K562 (cell line): ENCODE measurements at regions not wholly inside any gene's neighbourhood (a gene's known extent, or its start where the extent isn't known, plus 50 kb on each side); places are given as distances from the start of the nearest gene placed in this dataset.

Source experiments
- CBX1 ChIP-seq: sonication (generic); IDR thresholded peaks from 2 replicates; pipeline ENCODE4 v1.6.1; 2016; ENCODE audit warnings: antibody characterized with exemption, low read depth, mild to moderate bottlenecking
- CHAMP1 ChIP-seq: fragments of 450-650 bp; IDR thresholded peaks from 2 replicates; pipeline ENCODE4 v1.6.1; 2016; ENCODE audit warnings: mild to moderate bottlenecking
- CREBBP ChIP-seq: IDR thresholded peaks from one replicate; pipeline ENCODE4 v1.6.1; 2012; ENCODE audit warnings: low read depth, mild to moderate bottlenecking, control low read depth, inconsistent platforms, low read length
- EGR1 ChIP-seq: fragments of 450-650 bp; conservative IDR thresholded peaks from 2 replicates; pipeline ENCODE4 v1.6.1; 2017; ENCODE audit warnings: mild to moderate bottlenecking
- ELK1 ChIP-seq: sonication (generic); formaldehyde crosslinking; IDR thresholded peaks from 2 replicates; pipeline ENCODE4 v1.8.1; 2022; ENCODE audit warnings: missing genetic modification reagents
- GABPB1 ChIP-seq: sonication (generic); formaldehyde crosslinking; IDR thresholded peaks from 2 replicates; pipeline ENCODE4 v1.8.0; 2022; ENCODE audit warnings: mild to moderate bottlenecking, missing genetic modification reagents
- GTF2F1 ChIP-seq: IDR thresholded peaks from 2 replicates; pipeline ENCODE4 v1.6.1; 2011; ENCODE audit warnings: low read depth, low read length, improper control_type of control experiment
- HEY1 ChIP-seq: fragments of 250-450 bp; sonication (Bioruptor Pico); IDR thresholded peaks from 2 replicates; pipeline ENCODE4 v1.5.0; 2020; ENCODE audit warnings: mild to moderate bottlenecking, moderate library complexity, borderline replicate concordance
- MAFK ChIP-seq: IDR thresholded peaks from 2 replicates; pipeline ENCODE4 v1.6.1; 2011; ENCODE audit warnings: low read length, improper control_type of control experiment
- MAZ ChIP-seq, 2 experiments: fragments of 450-650 bp in 1 of 2; sonication (generic) in 1 of 2; formaldehyde crosslinking; IDR thresholded peaks in 1 of 2; conservative IDR thresholded peaks in 1 of 2; 2 replicates each; pipeline versions ENCODE4 v1.4.0 to v1.5.0; 2020; ENCODE audit warnings: mild to moderate bottlenecking in 1 of 2, missing genetic modification reagents in 1 of 2
- MECOM ChIP-seq: fragments of 250-450 bp; sonication (Bioruptor Pico); IDR thresholded peaks from 2 replicates; pipeline ENCODE4 v1.8.0; 2022; ENCODE audit warnings: inconsistent platforms
- MXD1 ChIP-seq: fragments of 250-450 bp; sonication (Bioruptor Pico); IDR thresholded peaks from 2 replicates; pipeline ENCODE4 v1.8.0; 2021; ENCODE audit warnings: borderline replicate concordance, mild to moderate bottlenecking, moderate library complexity; ENCODE audit not compliant: poor library complexity, severe bottlenecking
- MYNN ChIP-seq, 2 experiments: sonication (generic); formaldehyde crosslinking in 1 of 2; IDR thresholded peaks; 2 replicates each; pipeline versions ENCODE4 v1.5.0 to v1.6.1; 2016 to 2020; ENCODE audit warnings: antibody characterized with exemption in 1 of 2, missing genetic modification reagents in 1 of 2
- PTTG1 ChIP-seq: fragments of 450-650 bp; IDR thresholded peaks from 2 replicates; pipeline ENCODE4 v1.6.1; 2016; ENCODE audit warnings: low read depth, mild to moderate bottlenecking, missing genetic modification characterization, missing compliant biosample characterization
- RAD21 ChIP-seq, 2 experiments: fragments of 250-450 bp in 1 of 2; fragments of 450-650 bp in 1 of 2; sonication (Bioruptor Pico) in 1 of 2; formaldehyde crosslinking in 1 of 2; IDR thresholded peaks in 1 of 2; conservative IDR thresholded peaks in 1 of 2; 2 replicates each; pipeline versions ENCODE4 v1.4.0 to v1.8.0; 2020 to 2022; ENCODE audit warnings: mild to moderate bottlenecking in 2 of 2, moderate library complexity in 1 of 2
- RCOR1 ChIP-seq, 2 experiments: IDR thresholded peaks; 2 replicates each; pipeline ENCODE4 v1.6.1; 2012; ENCODE audit warnings: low read depth in 2 of 2, low read length in 2 of 2, borderline replicate concordance in 1 of 2, improper control_type of control experiment in 1 of 2
- TRIM24 ChIP-seq, 2 experiments: fragments of 450-650 bp; IDR thresholded peaks; 2 replicates each; pipeline ENCODE4 v1.6.1; 2016
- USF1 ChIP-seq: sonication (generic); formaldehyde crosslinking; IDR thresholded peaks from 2 replicates; pipeline ENCODE4 v1.9.0; 2022; ENCODE audit warnings: mild to moderate bottlenecking, missing genetic modification reagents
- YY1 ChIP-seq, 3 experiments: IDR thresholded peaks; 2 replicates each; pipeline ENCODE4 v1.6.1; 2011; ENCODE audit warnings: low read length in 2 of 3, mild to moderate bottlenecking in 2 of 3, moderate library complexity in 2 of 3, borderline replicate concordance in 1 of 3, control low read depth in 1 of 3, low read depth in 1 of 3; ENCODE audit not compliant: insufficient read depth in 3 of 3, insufficient replicate concordance in 2 of 3, control insufficient read depth in 1 of 3, insufficient read length in 1 of 3; ENCODE audit errors: extremely low read depth in 1 of 3
- ZFP36 ChIP-seq: fragments of 150-350 bp; IDR thresholded peaks from 2 replicates; pipeline ENCODE4 v1.6.1; 2018; ENCODE audit warnings: low read length, low read depth; ENCODE audit not compliant: partially characterized antibody
- ZNF24 ChIP-seq: fragments of 450-650 bp; IDR thresholded peaks from 2 replicates; pipeline ENCODE4 v1.6.1; 2016
- ZNF253 ChIP-seq: fragments of 250-450 bp; sonication (Bioruptor Pico); conservative IDR thresholded peaks from 2 replicates; pipeline ENCODE4 v1.6.1; 2021; ENCODE audit warnings: mild to moderate bottlenecking
- ZNF707 ChIP-seq: fragments of 250-450 bp; sonication (Bioruptor Pico); conservative IDR thresholded peaks from 2 replicates; pipeline ENCODE4 v1.8.0; 2022; ENCODE audit warnings: inconsistent platforms, mild to moderate bottlenecking, moderate library complexity
- ZNF830 ChIP-seq: fragments of 250-450 bp; sonication (Bioruptor Pico); IDR thresholded peaks from 2 replicates; pipeline ENCODE4 v1.5.0; 2021; ENCODE audit warnings: mild to moderate bottlenecking

GRCh38 chr7:10731253-10731773 lies 242.4 kb upstream of the PHF14 start (continued):
- TF ChIP-seq RAD21 (CRISPR knock-in tag; conservative IDR thresholded peaks at IDR 0.05 in 1 of 2, IDR thresholded peaks at IDR 0.05 in 1 of 2): 0 out of 4 replicates have a peak, but pooled peaks of 1 of the 2 experiments have one; percentile 14
- no peak for TF ChIP-seq PTTG1 (tag)
- TF ChIP-seq ZNF830 (CRISPR knock-in tag): no peak
- TF ChIP-seq CHAMP1: peak; percentile 78; the same call in 1 of the 2 replicates
- TF ChIP-seq ELK1 (CRISPR knock-in tag): no peak
- TF ChIP-seq ZFP36: no peak
- TF ChIP-seq MAFK: peak; percentile 36
- peak in 1 of 3 experiments; percentile 54 for TF ChIP-seq YY1 (IDR thresholded peaks at IDR 0.05; ENCODE audit: borderline replicate concordance in 1 of 3, control insufficient read depth in 1 of 3, extremely low read depth in 1 of 3, insufficient read depth in 3 of 3, insufficient read length in 1 of 3, insufficient replicate concordance in 2 of 3, low read depth in 1 of 3, low read length in 2 of 3)
- TF ChIP-seq USF1: no peak
- no peak for TF ChIP-seq ZNF253 (CRISPR knock-in tag)
- TF ChIP-seq HEY1: no peak
- TF ChIP-seq EGR1: no peak
- TF ChIP-seq ZNF707 (CRISPR knock-in tag): no peak
- TF ChIP-seq MAZ (CRISPR knock-in tag; conservative IDR thresholded peaks at IDR 0.05 in 1 of 2, IDR thresholded peaks at IDR 0.05 in 1 of 2): no peak
- no peak for TF ChIP-seq CBX1
- no peak for TF ChIP-seq CREBBP
- TF ChIP-seq MYNN (IDR thresholded peaks at IDR 0.05): no peak
- TF ChIP-seq MYNN (CRISPR knock-in tag; IDR thresholded peaks at IDR 0.05): no peak
- TF ChIP-seq GABPB1: no peak
- TF ChIP-seq TRIM24 (IDR thresholded peaks at IDR 0.05): peak in 1 of 2 experiments; percentile 42; a peak in 1 of 4 replicates
- TF ChIP-seq MECOM (CRISPR knock-in tag): no peak
- no peak for TF ChIP-seq ZNF24
- TF ChIP-seq MXD1 (CRISPR knock-in tag): no peak
- TF ChIP-seq RCOR1 (IDR thresholded peaks at IDR 0.05; ENCODE audit: borderline replicate concordance in 1 of 2, low read depth in 2 of 2, low read length in 2 of 2): no peak
- TF ChIP-seq GTF2F1: no peak
